Stimulated activated CD4-positive, alpha-beta T cell treated with anti-CD3 and anti-CD28 coated beads, Interleukin-1b, Interleukin-23, amount 100 ng/mL, for 48 hours (primary cell): ENCODE measurements at regions not wholly inside any gene's neighbourhood (a gene's known extent, or its start where the extent isn't known, plus 50 kb on each side); places are given as distances from the start of the nearest gene placed in this dataset.
"Not testable (repeated sequence)": the region's sequence is repeated elsewhere in the genome, so short reads cannot be mapped to it uniquely, and the experiment has no call there.

Experiments
- DNase-seq: peaks from one replicate; pipeline ENCODE4 v3.0.0-alpha.2; 2020

DNA sequence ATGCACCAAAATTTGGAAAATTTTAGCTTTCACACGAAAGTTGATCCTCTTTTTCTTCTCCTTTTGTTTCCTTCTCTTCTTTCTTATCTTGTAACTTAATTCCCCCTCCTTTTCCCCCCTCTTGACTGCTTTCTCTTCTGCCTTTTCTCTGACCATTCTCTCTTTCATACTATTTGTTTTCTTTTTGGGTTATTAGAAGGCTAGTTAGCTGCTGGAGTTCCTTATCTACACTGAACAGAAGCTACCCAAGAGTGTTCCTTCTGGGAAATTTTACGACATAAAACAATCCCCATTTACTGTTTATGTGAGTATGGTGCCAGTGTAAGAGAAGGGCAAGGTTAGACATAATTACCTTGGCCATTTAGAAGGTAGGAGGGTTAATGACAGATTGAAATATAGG, 218.4 kb upstream of the DTNA start:
- no peak for DNase-seq

DNA sequence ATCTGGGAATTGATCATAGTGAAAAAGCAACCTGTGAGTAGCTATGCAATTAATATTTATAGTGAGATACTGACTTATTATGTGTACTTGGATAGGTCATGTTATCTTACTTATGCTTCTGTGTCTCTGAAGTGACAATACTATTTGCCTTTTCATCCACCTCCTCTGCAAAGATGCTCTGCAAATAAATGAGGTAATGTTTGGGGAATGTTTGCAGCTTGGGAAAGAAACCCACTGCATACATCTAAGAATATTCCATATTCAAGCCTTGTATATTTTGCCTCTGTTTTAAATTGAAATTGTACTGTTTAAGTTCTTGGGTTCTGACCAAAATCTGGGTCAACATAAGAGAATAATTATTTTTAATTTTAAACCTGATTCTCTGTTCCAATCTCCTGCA, 217.4 kb upstream of the DTNA start:
- DNase-seq: no peak

DNA sequence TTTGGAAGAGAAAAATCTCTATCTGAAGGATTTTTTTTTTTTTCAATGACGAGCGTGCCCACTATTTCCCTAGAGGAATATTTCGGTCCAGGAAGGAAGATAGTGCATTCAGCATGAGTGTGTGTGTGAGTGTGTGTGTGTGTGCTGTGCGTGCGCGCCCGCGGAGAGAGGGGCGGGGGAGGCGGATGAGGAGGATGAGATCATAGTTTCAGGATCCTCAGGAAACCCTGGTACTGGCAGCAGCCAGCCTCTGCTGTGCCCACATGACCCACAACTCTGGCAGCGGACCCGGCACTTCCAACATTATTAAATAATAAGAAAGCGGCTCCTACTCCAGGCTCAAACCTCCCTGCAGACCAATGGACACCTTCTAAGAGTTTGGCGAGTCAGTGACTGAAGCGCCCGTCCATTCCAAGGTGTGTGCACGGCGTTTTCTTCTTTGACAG, 217.0 kb upstream of the DTNA start:
- DNase-seq: peak; percentile 16

DNA sequence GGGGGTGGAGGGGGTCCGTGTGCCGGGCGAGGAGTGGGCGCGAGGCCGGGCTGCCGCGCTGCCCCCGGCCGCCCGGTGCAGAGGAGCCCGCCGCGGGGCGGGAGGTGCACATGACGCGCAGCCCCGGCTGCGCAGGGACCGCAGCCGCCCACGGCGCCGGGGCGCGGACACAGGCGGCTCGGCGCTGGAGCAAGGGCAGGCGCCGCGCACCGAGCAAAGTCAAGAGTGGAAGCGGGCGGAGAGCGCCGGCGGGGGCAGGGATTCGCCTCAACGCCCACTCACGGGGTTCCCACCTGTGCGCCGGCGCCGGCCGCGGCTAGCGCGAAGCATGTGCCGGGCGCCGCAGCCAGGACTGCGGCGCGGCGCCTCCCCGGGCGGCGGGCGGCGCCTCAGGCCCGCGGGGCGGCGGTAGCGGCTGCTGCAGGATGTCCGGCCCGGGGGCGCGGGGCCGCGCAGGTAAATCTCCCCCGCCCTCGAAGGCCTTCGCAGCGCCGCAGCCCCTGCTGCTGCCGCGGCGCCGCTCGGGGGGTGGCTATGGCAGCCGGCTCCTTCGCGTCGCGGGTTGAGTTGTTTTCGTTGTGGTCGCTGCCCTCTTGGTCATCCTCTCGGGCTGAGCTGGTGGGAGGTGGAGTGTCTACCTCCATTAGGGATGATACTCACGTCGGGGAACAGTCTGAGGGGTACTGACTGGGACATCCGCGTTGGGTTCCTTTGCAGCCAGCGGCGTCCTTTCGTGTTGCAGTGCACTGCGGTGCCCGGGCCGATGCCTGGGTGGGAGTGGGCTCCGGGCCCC, 216.3 kb upstream of the DTNA start:
- no peak for DNase-seq

DNA sequence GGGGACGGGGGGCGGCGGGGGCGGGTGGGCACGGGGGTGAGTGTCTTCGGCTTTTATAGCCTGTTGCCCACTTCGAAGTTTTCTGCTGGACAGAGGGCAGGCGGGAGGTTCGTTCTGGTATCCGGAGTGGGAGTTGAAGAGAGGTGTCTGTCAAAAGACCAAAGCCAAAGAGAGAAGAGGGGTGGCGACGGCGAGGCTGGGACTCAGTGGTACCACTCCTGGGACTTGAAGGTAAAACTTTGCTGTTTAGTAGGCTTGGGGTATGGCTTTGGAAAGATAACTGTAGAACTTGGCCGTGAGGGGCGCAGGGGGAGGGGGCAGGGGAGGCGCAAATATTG, 215.8 kb upstream of the DTNA start:
- no peak for DNase-seq

DNA sequence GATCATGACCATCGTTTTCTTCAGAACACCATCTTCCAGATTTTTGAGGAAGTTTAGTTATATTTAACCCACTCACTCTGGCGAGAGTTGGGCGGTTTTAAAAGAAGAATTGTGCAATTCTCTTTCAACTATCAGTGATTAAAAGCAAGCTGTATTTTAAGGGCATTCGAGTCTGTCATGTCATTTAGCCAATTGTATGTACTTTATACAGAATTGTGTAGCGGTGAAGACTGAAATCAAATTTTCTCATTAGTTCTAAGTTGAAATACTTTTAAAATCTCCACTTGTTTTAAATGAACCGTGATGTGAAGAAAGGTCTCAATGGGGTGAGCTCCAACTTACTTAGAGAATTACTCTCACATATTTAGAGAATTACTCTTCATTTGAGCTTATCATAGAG, 214.6 kb upstream of the DTNA start:
- no peak for DNase-seq

DNA sequence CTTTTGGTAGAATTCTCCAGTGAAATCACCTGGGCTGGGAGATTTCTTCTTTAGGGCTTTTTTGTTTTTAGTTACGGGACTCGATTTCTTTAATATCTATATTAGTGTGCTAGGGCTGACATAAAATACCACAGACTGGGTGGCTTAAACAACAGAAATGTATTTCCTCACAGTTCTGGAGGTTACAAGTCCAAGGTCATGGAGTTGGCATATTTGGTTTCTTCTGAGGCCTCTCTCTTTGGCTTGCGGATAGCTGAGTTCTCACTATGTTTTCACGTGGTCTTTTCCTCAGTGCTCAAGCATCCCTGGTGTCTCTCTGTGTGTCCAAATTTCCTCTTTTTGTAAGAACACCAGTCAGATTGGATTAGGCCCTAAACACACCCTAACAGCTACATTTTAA, 208.5 kb upstream of the DTNA start:
- DNase-seq: no peak

DNA sequence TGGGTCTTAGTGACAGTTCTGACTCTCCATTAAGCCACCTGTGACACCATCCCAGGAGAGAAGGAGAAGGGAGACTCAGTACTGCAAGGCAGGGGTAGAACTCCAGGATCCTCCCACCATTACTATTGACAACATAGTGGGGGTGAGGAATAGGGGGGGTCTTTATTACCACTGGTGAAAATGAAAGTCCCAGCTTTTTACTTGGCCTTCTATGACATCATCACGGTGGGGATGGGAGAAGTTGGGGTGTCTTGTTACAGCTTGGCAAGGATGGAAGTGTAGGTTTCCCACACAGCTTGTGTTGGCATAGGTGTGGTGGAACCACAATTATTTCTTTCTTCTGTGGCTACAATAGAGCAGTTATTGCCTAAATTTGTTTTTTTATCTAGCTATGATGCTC, 203.9 kb upstream of the DTNA start:
- DNase-seq: no peak

DNA sequence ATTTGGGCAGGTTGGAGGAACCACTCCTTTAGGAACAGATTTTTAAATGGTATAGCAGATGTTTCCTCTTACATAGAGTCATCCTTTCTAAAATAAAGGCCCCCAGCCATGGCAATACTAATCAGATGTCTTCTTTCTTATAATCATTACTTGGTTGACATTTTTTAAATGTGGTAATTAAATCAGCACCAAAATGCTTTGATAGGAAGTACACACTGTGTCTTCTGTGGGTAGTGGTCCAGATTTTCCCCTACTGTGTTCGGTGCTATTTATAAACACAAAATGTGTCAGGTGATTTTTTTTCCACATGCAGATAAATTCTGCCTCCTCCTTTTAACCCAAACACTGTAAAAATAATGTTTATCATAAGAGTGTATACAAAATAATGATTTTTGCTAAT, 200.9 kb upstream of the DTNA start:
- DNase-seq: no peak

DNA sequence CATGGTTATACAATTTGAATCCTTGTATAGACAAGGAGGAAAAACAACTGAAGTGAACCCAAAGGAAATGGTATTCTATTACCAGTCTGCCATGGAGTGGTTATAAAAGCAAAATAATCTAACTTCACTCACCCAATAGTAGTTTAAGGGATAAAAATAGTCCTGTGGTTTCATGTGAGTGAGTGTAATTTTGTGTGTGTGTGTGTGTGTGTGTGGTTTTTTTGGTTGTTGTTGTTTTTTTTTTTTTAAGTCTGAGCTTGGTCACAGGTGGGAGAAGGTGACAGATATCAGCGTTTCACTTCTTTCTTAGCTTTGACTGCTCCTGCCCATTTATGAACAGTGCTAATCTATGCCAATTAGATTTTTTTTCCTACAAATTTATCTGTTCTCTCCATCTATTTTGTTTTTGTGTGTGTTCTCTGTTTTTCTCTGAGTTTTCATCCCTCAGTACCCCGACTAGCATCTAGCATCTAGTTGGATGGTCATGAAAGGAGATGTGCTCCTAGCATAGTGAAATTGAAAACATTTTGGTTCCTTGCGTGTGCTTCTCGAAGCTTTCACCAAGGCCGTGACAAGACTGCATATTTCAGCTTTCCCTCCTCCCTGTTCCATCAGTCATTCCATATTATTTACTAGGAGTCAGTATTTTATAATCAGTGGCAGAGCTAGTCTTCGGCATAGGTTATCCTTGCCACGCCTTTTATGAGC, 200.1 kb upstream of the DTNA start:
- no peak for DNase-seq

DNA sequence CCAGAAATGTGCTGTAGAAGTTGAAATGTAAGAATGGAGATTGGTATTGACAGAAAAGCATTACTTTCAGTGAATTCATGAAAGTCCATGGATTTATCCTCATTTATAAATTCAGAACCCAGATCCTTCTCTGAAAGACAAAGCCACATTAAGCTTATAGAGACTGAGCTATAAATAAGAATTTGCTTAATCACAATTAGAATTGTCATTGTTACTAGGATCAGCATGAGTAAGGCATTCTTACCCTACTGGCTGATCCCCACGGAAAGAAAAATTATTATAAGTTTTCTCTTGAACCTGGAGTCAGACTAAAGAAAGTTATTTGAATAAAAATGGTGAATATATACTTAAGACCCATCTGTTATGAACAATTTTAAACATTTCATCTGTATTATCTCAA, 199.2 kb upstream of the DTNA start:
- no peak for DNase-seq

DNA sequence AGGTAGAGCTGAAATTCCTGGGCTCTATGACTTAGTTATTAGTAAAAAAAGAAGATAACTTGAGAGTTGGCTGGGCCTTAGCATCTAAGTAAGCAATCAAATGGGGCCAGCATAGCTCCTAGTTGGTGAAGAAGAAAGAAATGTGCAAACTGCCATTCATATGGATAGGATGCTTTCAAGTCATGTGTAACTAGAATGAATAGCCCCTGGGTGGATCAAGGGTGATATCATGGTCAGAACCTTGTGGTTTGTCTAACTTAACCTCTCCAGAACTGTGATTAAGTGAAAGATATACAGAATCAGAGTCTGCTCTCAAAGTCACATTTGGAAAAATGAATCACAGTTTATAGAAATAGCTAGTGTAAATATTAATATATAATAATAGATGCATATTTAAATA, 198.7 kb upstream of the DTNA start:
- no peak for DNase-seq

DNA sequence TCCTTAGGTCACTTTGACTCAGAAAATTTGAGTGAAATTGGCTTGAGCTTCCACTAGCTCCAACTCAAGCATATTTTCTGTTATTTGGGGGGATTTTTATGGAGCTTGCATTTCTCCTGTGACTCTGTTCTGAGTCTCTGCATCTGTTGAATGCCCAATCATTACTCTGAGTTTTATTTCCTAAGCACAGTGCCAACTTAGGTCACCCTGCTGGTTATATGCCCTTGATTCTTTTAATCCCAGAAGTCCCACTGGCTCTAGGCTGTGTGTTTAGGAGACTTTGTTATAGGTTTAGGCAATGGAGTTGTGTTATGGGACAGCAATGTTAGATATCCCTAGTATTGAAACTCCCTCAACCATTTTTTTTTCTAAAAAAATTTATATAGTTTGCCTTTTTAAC, 198.2 kb upstream of the DTNA start:
- DNase-seq: no peak

DNA sequence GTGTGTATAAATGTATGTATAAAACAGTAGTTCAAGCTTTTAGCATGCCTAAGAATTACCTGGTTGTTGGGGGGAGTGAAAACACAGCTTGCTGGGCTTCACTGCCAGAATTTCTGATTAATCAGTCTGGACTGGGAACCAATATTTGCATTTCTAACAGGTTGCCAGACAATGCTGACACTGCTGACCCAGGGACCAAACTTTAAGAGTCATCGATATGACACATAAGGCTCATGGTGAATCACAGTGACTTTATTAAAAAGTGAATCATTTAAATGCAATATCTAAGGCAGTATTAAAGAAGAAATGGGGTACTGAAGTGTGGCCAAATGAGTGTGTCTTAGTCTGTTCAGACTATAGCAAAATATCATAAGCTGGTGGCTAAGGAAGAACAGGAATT, 195.9 kb upstream of the DTNA start:
- DNase-seq: no peak

DNA sequence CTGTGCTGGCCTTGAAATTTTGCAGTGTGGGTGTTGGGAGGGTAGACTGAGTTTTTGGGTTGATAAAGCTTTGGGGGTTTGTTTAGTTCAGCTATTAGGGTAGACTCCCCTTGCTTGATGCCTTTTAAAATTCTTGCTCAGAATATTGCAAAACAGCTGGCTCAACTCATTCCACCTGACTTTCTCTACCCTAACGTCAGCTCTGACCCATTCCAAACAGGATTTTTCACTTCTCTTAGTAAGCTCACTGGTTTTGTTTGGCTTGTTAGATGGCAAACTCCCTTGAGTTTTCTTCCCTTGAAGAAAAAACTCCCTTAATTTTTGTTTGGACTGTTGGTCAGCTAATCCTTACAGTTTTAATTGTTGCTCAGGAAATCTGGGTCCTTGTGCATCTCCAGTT, 195.1 kb upstream of the DTNA start:
- no peak for DNase-seq

DNA sequence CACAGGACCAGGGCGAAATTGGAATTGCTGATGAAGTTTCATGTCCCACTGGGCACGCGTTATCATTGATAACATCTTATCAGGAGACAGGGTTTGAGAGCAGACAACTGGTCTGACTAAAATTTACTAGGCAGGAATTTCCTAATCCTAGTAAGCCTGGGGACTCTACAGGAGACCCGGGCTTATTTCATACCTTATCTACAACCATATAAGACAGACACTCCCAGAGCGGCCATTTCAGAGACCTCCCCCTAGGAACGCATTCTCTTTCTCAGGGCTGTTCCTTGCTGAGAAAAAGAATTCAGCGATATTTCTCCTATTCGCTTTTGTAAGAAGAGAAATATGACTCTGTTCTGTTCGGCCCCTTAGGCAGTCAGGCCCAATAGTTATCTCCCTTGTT, 193.7 kb upstream of the DTNA start:
- DNase-seq: not testable (repeated sequence)

DNA sequence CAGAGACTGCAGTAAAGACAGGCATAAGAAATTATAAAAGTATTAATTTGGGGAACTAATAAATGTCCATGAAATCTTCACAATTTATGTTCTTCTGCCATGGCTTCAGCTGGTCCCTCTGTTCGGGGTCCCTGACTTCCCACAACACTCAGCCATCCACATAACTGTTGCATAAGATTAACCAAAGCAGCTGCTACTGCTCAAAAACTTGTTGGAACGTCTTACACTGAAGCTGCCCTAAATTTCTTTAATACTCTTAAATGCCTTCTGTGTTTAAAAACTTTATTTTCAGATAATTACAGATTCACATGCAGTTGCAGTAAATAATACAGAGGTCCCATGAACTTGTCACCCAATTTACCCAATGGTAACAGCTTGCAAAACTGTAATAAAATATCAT, 193.1 kb upstream of the DTNA start:
- not testable (repeated sequence) for DNase-seq

DNA sequence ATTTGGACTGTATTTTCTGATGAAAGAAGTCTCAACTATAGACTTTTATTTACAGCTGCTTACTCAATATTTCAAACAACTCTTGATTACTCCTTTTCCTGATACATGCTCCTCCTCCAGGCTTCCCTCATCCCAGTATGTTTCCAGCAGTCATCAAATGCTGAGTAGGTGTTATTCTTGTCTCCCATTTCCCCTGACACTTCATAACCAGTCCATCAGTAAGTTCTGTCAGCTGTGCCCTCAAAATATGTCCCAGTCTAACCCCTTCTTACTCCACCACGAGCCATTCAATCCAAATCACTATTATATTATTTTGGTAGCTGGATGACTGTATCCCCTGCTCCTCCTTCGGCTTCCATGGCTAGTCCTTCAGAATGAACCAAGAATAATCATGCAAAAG, 189.1 kb upstream of the DTNA start:
- DNase-seq: no peak

DNA sequence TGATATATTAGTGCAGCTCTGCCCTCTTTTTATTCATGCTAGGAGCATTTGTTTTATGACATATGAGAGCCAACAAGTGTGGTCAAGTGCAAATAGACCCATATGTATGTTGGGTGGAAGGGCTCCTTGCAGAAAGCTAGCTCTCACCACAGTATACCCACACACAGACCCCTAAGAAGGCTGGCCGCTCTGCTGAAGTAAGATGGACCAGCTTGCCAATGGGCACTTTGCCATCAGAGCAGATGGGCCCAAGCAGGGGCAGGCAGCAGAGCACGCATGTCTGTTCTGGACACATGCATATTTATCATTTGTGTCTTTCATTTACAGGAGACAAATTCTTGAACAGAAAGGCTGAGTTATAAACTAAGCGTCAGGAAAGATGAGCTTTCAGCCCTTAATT, 187.5 kb upstream of the DTNA start:
- no peak for DNase-seq

DNA sequence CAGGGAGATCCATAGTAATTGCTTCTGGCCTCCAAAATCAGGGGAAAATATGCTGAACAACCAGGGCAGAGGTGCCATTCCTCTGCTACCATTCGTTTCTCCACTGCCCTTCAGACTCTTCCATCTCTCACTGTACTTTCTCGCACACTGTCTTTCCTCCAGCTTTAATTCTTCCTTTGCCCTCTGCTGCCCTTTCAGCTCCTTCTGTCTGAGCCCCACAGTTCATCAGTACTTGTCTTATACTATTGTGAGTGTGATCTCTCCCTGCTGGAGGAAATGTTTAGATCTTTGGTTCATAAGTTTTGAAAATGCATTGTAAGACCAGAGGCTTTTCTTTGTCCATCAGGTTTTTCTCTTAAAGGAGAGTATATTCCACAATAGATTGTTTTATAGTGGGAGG, 184.9 kb upstream of the DTNA start:
- DNase-seq: no peak

DNA sequence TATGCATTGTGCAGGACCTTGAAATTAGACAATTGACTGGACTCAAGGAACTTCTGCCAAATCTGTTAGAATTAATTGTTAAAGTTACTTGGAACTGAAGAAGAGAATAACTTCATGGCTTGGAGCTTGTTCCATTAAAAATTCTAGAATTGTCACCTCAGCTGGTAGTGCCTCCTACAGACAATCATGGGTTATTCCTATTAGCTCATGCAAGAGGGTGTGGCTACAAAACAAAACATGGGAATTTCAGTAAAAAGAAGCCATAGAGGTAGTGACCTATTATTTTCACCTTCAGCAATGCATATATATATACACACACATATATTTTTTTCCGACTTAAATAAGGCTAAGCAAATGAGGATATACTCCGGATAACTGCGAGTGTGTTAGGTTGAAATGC, 181.9 kb upstream of the DTNA start:
- no peak for DNase-seq

DNA sequence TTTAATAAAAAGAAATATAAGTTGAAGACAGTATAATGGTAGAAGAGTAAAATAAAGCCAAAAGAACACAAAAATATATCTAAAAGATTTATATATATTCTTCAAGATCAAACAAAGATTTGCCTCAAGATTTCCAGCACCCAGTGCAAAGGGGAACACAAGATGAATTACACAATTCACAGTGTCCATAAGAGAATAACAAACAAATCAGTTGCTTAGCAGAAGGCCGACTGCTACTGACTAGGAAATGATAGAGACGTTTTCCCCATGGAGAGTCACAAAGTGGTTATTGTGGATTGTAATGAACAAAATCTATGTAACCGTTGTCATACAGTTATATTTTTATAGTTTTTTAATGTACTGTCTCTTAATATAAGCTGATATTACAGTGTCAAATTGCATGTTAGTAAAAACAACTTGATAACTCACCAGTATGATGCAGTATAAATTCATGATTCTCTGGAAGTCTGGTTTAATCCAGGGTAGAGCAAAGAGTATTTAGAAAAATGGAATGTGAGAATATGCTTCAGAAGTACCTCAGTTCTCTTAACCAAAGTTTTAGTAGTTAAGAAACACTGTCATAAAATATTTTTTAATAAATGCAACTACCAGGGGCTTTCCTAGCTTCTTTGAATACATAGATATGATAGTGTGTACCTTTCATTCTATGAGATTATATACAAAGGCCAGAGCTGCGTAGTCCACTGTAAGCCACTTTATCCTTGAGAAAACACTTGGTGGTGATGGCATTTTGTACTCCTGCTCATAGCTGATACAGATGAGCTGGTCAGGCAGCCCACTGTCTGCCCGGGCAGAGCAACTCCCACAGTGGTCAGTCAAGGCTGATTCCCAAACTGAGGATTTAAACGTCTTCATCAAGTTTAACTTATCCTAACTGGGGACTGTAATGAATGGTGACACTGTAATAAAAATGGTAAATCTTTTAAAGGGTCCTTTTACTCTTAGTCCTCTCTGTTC, 180.5 kb upstream of the DTNA start:
- no peak for DNase-seq

DNA sequence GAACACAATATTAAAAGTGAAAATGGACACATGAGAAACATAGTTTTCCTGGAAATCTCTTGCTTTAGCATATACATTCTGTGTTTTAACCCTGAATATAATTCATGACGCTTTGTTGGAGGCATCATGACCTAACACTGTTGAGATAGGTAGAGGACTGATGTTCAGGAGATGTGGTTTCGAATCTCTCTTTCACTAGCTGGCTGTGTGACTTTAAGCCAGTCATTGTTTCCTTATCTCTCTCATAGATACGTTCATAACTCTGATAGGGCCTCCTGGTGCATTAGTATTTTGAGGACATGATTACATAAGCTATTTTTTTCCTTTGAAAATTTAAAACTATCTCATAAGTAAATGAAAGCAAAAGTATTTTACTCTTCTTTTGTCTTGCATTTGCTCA, 179.0 kb upstream of the DTNA start:
- DNase-seq: no peak

DNA sequence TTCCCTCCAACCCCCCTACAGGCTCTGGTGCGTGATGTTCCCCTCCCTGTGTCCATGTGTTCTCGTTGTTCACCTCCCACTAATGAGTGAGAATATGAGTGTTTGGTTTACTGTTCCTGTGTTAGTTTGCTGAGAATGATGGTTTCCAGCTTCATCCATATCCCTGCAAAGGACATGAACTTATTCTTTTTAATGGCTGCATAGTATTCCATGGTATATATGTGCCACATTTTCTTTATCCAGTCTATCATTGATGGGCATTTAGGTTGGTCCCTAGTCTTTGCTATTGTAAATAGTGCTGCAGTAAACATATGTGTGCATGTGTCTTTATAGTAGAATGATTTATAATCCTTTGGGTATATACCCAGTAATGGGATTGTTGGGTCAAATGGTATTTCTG, 175.5 kb upstream of the DTNA start:
- DNase-seq: not testable (repeated sequence)
